ENCODE measurements at regions not wholly inside any gene's neighbourhood (a gene's known extent, or its start where the extent isn't known, plus 50 kb on each side); places are given as distances from the start of the nearest gene placed in this dataset.
"Not testable (repeated sequence)": the region's sequence is repeated elsewhere in the genome, so short reads cannot be mapped to it uniquely, and the experiment has no call there.

DNA sequence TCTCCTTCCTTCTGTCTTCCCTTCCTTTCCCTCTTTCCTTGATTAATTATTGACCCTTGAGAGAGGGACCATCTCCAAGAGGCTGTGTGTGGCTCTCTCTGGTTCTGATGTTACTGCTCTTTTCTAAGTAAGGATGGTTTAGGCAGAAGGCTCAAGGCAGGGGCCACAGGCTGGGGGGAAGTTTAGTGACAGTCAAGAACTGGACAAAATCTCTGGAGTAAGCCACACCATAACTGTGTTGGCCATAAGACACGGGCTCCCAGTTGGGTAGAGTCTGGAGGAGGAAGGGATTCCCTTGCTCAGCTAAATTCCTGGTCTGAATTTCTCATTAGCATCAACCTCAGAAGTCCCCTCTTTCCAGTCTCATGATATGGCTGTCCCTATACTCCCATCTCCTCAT lies 74.7 kb downstream of the BUD13 start:
- no peak for DNase-seq

DNA sequence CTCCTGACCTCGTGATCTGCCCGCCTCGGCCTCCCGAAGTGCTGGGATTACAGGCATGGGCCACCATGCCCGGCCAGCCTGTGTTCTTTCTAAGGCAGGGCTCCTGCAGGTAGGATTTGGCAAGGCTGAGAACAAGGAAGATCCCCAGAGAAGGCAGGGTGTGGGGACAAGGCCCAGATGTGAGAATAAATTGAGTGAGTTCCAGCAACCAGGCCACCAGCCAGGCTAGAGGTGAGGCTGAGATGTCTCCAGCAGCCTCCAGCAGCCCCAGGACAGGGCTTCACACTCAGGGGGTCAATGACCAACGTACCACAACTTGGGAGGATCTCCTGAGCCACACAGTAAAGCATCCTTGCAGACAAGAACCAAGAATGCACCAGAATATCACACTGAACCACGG lies 75.1 kb downstream of the BUD13 start:
- no peak for DNase-seq

DNA sequence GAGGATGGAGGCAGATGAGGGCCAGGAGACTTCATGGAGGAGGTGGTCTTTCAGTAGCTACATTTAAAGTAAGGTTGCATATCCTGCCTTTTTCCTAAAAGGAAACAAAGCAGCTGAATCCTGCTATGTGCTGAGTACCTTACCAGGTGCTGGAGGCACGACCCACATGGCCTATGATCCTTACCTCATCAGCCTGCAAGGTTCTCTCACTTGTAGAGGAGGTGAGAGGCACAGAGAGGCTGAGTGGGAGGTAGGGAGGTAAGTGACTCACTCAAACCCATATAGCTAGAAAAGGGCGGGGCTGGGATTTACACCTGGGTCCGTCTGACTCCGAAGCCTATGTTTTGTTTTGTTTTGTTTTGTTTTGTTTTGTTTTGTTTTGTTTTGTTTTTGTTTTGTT lies 75.8 kb downstream of the BUD13 start:
- no peak for DNase-seq

DNA sequence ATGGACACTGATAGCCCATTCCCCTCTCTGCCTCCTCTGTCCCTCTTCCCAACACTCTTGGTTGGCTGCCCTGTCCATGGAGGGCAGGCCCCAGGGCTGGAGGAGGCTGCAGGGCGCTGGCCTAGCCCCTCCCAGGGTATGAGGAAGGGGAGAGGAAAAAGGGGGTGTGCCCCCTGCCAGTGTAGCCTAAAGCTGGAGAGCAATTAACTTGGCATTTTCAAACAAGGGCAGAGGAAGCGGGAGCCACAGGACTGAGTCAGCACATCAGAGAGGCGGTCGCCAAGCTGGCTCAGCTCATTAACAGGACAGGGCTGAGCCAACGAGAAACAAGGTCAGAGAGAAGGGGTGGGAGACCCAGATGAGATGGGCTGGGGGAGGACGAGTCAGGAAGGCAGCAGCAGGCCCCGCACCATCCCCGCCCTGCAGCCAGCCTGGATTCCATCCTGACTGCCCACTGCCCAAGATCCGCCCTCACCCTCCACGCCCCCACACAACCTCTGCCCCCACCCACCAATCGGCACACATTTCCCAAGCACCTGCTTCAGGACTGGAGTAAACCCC lies 76.3 kb downstream of the BUD13 start:
- no peak for DNase-seq

DNA sequence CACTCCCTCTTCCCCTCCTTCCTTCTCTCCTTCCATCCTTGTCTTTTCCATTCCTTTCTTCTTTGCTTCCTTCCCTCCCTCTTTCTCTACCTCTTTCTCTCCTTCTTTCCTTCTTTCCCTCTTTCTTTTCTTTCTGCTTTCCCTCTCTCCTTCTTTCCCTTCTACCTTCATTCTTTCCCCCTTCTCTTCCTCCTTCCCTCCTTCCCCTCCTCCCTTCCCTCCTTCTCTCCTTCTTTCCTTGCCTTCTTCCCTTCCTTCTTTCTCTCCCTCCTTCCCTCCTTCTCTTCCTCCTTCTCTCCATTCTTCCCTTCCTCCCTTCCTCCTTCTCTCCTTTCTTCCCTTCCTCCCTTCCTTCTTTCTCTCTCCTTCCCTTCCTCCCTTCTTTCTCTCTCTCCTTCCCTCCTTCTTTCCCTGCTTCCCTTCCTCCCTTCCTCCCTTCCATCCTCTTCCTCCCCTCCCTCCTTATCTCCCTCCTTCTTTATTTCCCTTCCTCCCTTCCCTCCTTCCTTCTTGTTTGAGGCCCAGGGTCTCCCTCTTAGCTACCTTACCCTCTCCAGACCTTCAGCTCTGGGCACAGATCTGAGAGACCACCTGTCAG lies 77.0 kb downstream of the BUD13 start:
- DNase-seq = no peak

DNA sequence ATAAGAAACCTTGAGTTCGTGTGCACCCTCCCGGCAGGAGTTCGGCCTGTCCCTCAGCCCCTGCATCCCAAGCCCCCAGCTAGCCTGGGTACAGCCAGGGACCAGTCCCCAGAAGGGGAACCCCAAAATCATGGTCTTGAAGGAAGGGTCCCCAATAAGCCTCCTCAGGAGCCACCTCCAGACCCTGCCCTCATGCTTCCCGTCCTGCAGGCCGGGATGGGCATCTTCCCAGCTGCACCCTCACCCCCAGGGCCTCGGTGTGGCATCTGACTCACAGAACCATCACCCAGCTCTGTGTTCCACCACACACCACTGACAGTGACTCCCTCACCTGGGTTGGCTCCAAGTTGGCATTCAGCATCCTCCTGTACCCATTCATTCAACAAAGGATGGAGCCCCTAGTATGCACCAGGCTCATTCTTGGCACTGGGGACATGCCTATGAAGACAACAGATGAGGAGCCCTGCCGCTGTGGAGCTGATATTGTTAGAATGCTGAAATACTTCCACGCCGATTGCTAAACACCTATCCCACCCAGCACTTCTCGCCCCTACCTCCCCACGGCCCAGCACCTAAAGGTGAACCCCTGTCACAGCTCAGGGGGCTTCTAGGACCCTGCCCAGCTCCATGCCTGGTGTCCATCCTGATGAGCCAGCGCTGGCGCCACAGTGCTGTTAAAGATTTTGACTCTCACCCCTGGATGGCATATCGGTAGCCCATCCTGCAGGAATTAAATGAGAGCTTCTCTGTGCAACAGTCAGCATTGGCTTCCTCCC lies 77.8 kb downstream of the BUD13 start:
- no peak for DNase-seq

DNA sequence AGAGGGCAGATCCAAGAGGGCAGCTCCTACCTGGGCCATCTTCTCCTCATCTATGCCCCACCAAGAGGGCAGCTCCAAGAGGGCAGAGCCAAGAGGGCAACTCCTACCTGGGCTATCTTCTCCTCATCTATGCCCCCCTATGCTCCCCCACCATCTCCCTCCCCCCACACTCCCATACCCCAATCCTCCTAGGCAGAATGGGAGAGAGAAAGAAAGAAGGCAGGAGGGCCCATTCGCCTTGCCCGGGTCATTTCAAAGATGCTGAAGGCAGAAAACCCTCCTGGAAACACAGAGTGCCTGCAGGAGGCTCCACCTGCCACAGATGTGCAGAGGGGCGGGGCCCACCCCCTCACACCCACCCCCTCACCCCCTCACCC lies 78.5 kb downstream of the BUD13 start:
- no peak for DNase-seq

DNA sequence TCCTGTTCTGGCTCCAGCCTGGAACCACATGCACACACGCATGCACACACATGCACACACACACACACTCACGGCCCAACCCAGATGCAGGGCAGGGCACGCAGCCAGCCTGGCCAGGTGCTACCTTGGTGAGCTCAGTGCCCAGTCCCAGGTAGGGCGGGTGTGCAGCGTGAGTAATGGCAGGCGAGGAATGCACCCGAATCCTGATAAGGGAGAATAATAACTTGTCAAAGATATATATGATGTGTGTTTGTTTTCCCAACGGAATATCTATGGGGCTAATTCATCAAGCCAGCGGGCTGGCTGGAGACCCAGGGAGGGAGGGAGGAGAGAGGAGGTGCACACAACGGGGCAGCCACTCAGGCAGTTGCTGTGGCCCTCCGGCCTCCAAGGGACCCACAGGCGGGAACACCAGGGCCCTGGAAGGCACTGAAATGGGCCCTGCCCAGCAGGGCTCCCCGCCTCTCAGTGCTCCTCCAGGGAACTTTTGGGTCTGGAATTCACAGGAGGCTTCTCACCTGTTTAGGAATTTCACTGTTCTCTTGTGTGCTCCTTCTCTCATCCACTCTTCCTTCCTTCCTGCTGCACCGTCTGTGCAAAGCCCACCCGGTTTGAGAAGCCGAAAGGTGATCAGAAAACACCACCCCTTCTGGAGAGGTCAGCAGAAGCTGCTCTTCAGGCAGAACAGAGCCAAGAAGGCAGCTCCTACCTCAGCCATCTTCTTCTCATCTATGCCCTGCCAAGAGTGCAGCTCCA lies 79.0 kb downstream of the BUD13 start:
- no peak for DNase-seq

DNA sequence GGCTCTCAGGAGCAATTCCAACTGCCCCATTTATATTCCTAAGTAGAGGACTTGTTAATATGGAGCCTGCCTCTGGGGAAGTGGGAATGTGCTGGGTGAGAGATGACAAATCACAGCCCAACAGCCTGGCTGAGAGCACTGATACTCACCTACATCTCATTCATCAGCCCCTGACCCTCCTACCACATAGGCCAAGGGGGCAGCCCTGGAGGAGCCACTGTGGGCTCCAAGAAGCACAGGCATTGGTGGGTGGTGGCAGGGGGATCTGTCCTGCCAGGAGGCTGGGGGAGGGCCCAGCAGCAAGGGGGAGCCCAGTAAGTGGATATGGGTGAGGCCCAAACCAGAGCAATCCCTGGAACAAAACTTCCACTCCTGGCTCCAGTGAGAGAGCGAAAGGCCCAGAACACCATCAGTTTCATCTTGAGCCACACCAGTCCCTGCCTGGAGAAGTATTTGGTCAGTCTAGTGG lies 79.7 kb downstream of the BUD13 start:
- DNase-seq = no peak

DNA sequence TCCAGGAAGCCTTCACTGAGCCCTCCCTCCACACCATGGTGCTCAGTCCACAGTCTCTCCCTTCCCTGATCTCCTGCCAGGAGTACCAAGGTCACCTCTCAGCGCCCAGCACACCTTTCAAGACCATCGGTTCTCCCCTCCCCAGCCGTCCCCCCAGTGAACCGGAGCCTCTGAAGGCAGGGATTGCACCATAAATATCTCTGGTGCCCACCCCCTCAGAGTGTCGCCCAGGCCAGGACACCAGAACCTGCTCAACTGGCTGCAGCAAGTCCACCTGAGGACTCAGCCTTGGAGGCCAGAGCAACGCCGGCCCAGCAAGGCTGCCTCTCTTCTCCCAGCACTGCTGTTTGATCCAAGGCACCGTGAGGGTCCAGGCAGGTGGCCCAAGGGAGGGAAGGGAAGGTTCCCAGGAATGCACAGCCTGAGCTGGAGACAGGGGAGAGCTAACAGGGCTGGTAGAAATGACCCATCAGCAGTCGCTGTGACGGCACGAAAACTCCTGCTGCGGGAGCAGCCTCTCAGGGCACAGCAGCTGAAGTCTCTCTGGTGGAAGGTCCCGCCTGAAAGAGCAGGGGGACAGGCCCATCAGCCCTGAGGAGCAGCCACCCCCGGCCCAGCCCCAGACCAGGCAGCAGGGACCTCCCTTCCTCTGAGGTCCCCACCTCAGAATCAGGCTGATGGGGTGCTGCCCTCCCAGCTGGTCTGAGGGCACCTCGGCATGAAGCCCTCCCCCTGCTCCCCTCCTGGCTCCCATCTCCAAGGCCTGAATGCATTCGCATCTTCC lies 80.3 kb downstream of the BUD13 start:
- DNase-seq = no peak

DNA sequence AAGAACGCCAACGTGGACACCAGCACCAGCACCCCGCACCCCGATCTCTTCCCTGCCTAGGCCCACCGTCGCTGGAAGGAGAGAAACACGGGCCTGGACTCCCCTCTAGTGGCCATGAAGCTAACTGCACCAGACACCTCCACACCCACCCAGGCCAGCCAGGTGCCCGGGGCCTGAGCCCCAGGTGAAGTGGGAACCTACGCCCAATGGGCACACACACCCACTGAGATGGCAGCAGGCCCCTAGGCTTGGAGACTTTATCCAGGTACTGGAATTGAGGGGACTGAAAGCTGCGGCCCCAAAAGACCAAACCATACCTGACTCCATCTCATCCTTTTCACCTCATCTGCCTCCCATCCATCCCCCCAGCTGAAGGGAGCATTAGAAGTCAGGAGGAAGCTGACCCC lies 81.0 kb downstream of the BUD13 start:
- peak; percentile 63 for DNase-seq

DNA sequence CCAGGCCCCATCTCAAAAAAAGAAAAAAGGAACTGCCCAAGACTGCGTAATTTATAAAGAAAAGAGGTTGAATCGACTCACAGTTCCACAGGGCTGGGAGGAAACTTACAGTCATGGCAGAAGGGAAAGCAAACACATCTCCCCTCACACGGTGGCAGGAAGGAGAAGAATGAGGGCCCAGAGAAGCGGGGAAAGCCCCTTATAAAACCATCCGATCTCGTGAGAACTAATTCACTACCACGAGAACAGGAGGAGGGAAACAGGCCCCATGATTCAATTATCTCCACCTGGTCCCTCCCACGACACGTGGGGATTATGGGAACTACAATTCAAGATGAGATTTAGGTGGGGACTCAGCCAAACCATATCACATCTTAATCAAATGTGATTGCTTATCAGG lies 82.2 kb downstream of the BUD13 start:
- no peak for DNase-seq

DNA sequence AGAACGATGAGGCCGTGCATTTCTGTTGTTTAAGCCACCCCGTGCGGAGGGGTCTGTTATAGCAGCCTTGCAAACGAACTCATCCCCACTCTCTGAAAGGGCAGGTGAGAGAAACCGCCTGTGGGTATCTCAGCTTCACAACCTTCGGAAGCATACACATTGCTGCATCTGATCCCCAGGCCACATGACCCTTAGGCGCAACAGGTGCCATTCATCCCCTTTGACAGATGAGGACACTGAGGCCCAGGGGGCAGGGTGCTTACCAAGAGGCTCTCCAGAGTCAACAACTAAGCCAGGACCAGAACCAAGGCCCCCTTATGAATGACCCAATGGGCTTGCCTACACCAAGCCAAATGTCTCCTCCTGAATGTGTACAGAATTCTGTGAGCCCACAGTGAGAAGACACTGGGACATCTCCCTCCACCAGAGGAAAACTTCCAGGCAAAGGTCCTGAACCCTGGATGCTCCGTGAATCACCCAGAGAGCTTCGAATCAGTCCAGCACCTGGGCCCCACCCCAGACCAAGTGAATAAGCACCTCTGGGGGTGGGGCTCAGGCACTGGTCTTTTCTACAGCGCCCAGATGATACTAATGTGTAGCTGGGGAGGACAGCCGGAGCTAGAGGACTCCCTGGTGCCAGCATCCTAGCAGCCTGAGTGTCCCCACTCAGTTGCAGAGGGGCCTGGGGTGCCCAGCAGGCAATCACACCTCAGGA lies 83.2 kb downstream of the BUD13 start:
- no peak for DNase-seq

DNA sequence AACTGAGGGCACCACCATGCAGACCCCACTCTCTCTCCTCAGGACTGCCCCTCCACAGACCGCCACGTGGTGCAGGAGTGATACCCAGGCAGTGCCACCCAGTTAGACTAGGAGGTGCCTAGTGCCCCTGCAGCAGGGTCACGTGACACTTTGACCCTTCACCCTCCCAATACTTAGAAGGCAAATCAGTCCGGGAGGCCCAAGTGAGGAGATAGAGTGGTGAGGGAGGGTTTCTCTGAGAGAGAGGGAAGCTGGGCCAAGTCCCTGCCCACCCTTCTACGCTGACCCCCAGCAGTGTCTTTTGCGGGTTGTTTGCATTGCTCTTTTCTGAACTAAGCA lies 84.6 kb downstream of the BUD13 start:
- DNase-seq = no peak

DNA sequence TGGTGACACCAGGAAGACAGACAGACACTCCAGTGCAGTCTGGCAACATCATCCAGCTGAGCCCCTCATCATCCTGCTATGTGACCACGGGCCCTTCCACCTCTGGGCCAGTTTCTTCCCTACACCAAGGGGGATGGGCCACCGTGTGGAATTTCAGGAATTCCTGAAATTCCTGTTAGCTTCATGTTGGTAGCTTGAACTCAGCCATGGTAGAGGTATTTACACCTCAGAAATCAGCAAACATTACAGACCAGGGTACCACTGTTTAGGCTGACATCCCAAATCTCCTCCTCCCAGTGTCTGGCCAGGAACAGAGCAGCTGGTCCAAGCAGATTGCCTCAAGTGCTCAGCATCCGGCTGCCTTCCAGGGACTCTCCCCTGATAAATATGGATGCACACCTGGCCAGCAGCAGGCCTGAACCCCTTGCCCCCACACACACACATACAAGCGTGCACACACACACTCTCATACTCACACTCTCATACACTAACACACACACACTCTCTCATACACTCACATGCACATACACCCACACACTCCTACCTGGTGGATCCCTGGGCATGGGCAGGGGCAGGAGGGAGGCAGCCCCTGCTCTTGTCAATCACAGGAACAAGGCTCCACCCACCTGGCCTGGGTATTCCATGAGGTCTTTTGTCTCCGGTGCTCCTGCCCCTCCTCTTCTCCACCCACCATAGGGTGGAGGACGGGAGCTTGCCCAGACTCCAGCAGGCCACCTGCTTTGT lies 85.2 kb downstream of the BUD13 start:
- no peak for DNase-seq

DNA sequence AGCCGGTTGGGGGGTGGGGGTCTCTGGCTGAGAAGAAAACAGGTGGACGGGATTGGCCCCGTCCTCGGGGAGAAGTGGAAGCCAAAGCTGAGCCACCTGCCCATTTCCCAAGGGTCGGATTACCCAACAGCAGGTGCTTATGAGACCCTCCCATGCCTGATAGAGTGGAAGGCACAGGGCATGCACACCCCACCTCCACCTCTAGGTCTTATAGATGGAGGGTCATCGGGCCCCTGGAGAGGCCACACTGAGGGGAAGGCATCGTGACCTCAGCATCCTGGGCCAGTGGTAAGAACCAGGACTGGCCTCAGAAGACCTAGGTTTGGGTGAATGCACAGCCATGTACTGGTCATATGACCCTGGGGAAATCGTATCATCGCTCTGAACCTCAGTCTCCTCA lies 85.9 kb downstream of the BUD13 start:
- DNase-seq = no peak

DNA sequence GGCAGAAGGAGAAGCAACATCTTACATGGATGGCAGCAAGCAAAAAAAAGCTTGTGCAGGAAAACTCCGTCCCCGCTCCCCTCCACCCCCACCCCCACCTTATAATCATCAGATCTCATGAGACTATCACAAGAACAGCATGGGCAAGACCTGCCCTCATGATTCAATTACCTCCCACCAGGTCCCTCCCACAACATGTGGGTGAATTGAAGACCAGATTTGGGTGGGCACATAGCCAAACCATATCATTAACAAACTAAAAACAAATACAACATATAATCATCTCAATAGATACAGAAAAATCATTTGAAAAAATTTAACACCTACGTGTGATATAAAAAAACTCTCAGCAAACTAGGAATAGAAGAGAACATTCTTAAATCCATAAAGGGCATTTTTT lies 88.8 kb downstream of the BUD13 start:
- DNase-seq = no peak

DNA sequence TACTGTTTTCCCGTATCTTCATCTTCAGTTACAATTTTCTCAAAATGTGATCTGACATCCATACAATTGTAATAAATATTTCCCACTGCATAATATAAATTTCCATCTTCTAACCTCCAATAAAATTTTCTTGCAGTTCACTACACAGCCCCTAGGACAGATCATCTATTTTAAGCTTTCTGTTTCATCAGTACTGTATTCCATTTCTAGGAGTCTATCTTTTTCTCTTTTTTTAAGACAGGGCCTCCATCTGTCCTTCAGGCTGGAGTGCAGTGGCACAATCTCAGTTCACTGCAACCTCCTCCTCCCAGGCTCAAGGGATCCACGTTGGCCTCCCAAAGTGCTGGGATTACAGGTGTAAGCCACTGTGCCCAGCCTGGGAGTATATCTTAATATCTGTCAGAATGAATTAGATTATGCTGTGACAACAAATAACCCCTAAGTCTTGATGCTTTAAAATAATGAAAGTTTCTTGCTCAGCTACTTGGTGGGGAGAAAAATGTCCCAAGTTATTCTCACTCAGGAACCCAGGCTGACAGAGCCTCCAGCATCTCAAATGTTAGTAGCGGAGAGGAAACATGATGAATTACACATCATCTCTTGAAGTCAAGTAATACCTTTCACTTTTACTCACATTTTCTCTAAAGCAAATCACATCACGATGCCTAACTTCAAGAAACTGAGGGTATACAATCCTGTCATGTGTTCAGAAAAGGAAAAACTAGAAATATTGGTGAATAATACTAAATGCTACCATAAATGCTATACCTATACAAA lies 92.2 kb downstream of the BUD13 start:
- no peak for DNase-seq

DNA sequence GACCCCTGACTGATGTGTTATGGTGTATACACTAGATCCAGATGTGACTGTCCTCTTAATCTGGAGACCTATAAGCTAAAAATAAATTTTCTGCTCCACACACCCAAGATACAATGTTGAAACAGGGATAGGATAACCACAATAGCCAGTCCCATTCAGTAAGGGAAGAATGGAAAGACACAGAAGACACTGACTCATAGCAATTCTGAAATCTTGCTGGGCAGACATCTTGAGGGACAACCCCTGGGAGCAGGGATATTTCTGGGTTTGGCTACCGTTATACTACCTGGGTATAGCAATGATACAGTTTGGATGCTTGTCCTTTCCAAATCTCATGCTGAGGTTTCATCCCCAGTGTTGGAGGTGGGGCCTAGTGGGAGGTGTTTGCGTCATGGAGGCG lies 93.9 kb downstream of the BUD13 start:
- no peak for DNase-seq

DNA sequence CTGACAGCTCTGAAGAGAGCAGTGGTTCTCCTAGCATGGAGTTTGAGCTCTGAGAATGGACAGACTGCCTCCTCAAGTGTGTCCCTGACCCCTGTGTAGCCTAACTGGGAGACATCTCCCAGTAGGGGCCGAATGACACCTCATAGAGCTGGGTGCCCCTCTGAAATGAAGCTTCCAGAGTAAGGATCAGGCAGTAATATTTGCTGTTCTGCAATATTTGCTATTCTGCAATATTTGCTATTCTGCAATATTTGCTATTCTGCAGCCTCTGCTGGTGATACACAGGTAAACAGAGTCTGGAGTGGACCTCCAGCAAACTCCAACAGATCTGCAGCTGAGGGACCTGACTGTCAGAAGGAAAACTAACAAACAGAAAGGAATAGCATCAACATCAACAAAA lies 105.5 kb downstream of the BUD13 start:
- DNase-seq = not testable (repeated sequence)

Data from CD4-positive, alpha-beta T cell treated with Interleukin-17A for 4 hours (primary cell).